HG03378 (cell line): ENCODE measurements at regions not wholly inside any gene's neighbourhood (a gene's known extent, or its start where the extent isn't known, plus 50 kb on each side); places are given as distances from the start of the nearest gene placed in this dataset.

Source experiments
- ATAC-seq: cut with Tn5 transposase; IDR thresholded peaks from one replicate; pipeline ENCODE4 v1.9.1; 2021; ENCODE audit warnings: mild to moderate bottlenecking, moderate library complexity; ENCODE audit not compliant: unreplicated experiment

- ATAC-seq = no peak
Observed at GRCh38 chr20:22438346-22438745, 146.0 kb downstream of the FOXA2 start.

- no peak for ATAC-seq
Observed at GRCh38 chr20:22437354-22437753, 147.0 kb downstream of the FOXA2 start.

GRCh38 chr20:22431419-22431818, 153.0 kb downstream of the FOXA2 start:
- no peak for ATAC-seq

- no peak for ATAC-seq
Observed at GRCh38 chr20:22430746-22431168, 153.6 kb downstream of the FOXA2 start.

- no peak for ATAC-seq
Observed at GRCh38 chr20:22430154-22430745, 154.1 kb downstream of the FOXA2 start.

- no peak for ATAC-seq
Observed at GRCh38 chr20:22429175-22430153, 154.9 kb downstream of the FOXA2 start.

- no peak for ATAC-seq
Observed at GRCh38 chr20:22428051-22428450, 156.3 kb downstream of the FOXA2 start.

GRCh38 chr20:22426772-22427171, 157.6 kb downstream of the FOXA2 start:
- no peak for ATAC-seq

- no peak for ATAC-seq
Observed at GRCh38 chr20:22425344-22426295, 158.8 kb downstream of the FOXA2 start.

GRCh38 chr20:22423190-22423832, 161.1 kb downstream of the FOXA2 start:
- ATAC-seq = no peak

GRCh38 chr20:22420116-22420598, 164.2 kb downstream of the FOXA2 start:
- no peak for ATAC-seq

GRCh38 chr20:22418738-22419137, 165.6 kb downstream of the FOXA2 start:
- no peak for ATAC-seq

- no peak for ATAC-seq
Observed at GRCh38 chr20:22414305-22414742, 170.0 kb downstream of the FOXA2 start.

GRCh38 chr20:22412977-22413868, 171.1 kb downstream of the FOXA2 start:
- ATAC-seq = no peak

GRCh38 chr20:22411627-22412450, 172.5 kb downstream of the FOXA2 start:
- no peak for ATAC-seq

GRCh38 chr20:22411286-22411626, 173.1 kb downstream of the FOXA2 start:
- ATAC-seq = no peak

GRCh38 chr20:22410556-22411130, 173.7 kb downstream of the FOXA2 start:
- no peak for ATAC-seq
